Renal pelvis (tissue), 1 donor: ENCODE measurements at regions not wholly inside any gene's neighbourhood (a gene's known extent, or its start where the extent isn't known, plus 50 kb on each side); places are given as distances from the start of the nearest gene placed in this dataset.

Source experiments
- DNase-seq: peaks from one replicate; pipeline ENCODE4 v3.0.0-alpha.2; 2013

DNA sequence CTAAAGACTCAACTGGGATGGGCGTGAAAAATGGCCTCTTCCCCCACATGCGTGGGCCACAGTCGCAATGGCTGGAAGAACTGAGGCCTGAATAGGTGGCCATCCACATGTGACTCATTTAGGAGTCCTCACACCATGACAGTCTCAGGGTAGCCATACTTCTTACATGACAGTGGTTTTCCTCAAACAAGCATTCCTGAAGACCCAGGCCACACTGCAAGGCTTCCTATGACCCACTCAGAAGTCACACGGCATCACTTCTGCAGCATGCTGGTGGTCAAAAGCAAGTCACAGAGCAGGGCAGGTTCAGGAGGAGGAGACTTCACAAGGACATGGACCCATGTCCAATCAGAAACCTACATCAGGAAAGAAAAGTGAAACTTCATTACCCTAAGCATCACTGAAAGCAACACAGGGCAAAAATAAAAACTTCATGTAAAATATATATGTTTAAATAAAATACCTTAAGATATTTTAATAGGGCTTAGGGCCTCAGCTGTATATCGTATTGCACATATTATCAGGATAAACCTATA is 257.1 kb downstream of the OPA1 start:
- DNase-seq = no peak

- no peak for DNase-seq
Observed at GRCh38 chr3:193851428-193851847, 258.4 kb downstream of the OPA1 start.

- peak; percentile 42 for DNase-seq
Observed at GRCh38 chr3:193851941-193852674, 259.1 kb downstream of the OPA1 start.

- no peak for DNase-seq
Observed at GRCh38 chr3:193852901-193853300, 259.9 kb downstream of the OPA1 start.

- no peak for DNase-seq
Observed at GRCh38 chr3:193853511-193854219, 260.7 kb downstream of the OPA1 start.

- no peak for DNase-seq
Observed at GRCh38 chr3:193857996-193858395, 265.0 kb downstream of the OPA1 start.

- no peak for DNase-seq
Observed at GRCh38 chr3:193859195-193859594, 266.2 kb downstream of the OPA1 start.

DNA sequence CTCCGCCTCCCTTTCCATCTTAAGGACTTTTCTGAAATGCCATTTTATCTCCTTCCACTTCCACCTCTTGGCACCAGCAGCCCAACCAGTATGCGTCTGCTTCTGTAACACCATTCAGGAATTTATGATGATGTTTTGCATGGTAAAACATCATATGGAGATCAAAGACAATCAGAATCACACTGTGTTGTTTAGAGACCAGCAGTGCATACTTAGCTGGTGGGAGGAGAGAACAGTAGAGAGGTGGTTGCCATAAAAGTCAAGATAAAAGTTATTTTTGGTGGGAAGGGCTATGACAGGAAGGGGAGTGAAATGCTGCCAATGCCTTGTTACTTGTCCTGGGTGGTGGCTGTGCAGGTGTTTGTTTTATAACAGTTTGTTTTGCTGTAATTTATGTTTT is 268.0 kb downstream of the OPA1 start:
- no peak for DNase-seq

GRCh38 chr3:193862843-193863242 is 269.8 kb downstream of the OPA1 start:
- DNase-seq = no peak

GRCh38 chr3:193863657-193864357 is 270.8 kb downstream of the OPA1 start:
- no peak for DNase-seq

DNA sequence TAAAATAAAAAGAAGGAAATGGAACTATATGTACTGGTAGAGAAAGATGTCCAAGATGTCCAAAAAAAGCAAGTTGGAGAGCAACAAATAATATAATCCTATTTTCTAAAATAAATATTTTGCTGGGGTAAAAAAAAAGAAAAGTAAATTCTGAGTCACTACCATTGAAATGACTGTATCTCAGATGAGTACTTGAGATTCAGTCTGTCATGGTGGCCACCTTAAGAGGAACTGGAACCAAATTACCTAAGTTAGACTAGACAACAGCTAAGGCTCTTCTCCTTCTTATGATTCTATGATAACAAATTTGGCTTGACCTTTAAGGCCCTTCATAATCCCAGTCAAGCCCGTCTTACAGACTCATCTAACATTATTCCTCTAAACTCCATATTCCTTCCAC is 270.6 kb upstream of the HES1 start:
- DNase-seq = no peak

GRCh38 chr3:193865896-193866480 is 270.0 kb upstream of the HES1 start:
- no peak for DNase-seq

GRCh38 chr3:193868590-193868989 is 267.4 kb upstream of the HES1 start:
- no peak for DNase-seq

DNA sequence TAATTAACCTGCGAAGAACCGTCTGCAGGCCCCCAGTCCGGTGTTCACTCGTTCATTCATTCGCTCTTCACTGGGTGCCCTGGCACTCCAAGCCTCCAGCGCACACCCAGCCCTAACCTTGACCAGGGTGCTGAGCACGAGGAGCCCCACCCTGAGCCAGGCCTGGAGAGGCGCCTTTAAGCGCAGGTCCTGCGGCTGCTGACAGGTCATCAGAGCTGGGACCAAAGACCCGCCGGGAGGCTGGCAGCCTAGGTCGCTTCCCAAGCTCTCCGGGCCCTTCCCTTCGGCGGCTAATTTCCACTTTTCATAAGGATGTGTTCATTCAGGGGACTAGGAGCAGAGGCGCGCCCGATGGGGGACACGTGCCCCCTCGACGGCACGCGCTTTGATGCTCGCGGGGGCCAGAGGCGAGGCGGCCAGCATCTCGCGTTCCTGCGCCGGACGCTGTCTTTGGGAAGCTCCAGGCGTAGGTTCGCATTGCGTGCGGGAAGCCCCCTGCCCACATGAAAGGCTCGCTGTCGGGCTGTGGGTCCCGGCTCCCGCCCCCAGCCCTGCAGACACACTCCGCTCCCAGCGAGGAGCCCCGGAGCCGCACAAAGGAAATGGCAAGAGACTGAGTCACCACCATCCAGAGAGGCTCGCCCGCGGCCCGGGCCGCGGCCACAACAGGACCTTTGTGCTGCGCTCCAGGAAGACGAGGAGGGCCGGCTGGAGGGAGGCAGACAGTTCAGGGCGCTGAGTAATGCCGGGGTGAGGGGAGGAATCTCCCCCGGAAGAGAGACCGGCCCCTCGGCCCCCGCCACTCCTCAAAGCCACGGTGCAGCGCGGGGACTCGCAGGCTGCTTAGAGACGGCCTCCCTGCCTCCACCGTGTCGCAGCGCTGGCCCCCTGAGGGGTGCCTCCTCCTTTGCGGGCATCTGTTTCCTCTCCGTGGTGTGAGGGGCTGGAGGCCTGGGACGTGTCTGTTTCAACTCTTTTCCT is 266.4 kb upstream of the HES1 start:
- no peak for DNase-seq

DNA sequence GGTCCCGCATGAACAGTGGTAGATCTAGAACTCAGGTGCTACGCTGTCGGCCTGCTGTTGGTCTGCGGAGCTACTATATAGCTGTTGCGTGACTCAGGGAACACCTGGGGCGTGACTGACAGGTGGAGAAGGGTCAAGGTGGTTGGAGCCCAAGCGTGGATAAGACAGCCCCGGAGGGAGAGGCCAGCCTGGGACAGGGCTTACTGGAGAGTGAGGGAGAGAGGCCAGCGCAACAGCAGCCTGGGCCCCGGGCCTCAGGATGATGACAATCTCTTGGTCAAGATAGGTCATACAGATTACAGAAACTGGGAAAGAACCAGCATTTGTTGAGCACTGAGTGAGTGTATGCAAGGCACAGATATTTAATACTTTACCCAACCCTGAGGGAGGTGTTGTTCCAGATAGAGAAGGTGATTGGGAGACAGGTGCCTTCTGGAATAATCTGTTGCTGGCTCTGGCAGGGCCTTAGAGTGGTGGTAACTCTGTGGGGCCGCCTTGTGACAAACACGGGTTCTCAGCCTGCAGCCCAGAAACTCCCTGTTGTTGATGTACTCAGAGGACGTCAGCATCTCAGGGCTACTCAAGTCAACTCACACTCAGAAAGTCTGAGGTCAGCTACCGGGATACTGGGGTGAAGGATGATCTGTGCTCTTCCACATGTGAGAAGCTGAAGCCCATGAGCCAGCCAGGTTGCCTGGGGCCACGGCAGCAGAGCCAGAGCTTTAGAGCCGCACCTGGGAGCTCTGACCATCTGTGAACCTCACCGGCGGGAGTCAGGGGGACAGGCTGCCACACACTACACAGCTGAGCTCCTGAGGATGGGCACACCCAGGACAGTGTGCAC is 265.4 kb upstream of the HES1 start:
- DNase-seq = no peak

GRCh38 chr3:193871220-193871485 is 264.8 kb upstream of the HES1 start:
- DNase-seq = no peak

GRCh38 chr3:193872265-193872753 is 263.6 kb upstream of the HES1 start:
- DNase-seq = no peak

DNA sequence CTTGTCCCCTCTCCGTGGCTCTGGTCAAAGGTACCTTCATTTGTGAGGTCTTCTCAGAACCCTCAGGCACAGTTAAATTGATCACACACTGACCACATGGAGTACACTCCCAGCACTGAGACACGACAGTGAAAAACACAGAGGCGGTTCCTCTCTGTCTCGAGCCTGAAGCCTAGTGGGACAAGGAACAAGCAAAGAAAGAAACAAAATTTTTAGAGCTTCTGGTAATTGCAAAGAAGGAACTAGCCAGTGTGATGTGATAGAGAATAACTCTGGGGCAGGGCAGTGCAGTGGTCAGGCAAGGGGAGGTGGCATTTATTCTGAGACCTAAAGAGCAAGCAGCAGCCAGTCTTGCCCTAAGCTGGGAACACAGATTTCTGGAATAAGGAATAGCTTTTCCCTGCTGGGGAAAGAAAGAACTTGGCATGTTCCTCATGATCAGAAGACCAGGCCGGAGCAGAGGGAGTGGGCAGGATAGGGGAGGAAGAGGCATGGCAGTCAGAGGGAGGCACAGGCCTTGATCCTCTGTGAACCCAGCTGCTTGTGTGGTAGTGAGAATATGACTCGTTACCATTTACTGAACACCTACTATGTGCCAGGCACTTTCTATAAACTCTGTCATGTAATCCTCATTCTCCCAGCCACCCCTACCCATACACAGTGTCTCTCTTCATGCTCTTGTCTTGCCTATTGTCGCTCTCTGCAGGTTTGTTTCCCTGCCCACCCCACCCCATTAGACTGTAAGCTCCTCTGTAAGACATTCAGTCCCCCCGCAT is 262.3 kb upstream of the HES1 start:
- DNase-seq = no peak

GRCh38 chr3:193874512-193874911 is 261.4 kb upstream of the HES1 start:
- no peak for DNase-seq
